H1 (cell line): ENCODE measurements at regions not wholly inside any gene's neighbourhood (a gene's known extent, or its start where the extent isn't known, plus 50 kb on each side); places are given as distances from the start of the nearest gene placed in this dataset.

Experiments
- CTCF ChIA-PET: fragments of 300-600 bp; sonication (Branson Sonifier 250); formaldehyde crosslinking; loops from one replicate; lab custom pipeline; 2021; ENCODE audit not compliant: partially characterized antibody; lab: Charles Lee
- POLR2A ChIA-PET: fragments of 300-600 bp; sonication (Branson Sonifier 250); formaldehyde crosslinking; loops from one replicate; lab custom pipeline; 2021; ENCODE audit warnings: inconsistent platforms; ENCODE audit not compliant: partially characterized antibody; lab: Charles Lee
- DNase-seq, 2 experiments: peaks; one replicate each; pipeline versions ENCODE4 v3.0.0 to v3.0.0-alpha.2; 2010 to 2022; ENCODE audit warnings: low spot score in 2 of 2, low read depth in 1 of 2, mixed read lengths in 1 of 2
- FAIRE-seq: peaks from 2 replicates; lab custom pipeline; 2011; peaks lifted over from hg19 to GRCh38; lab: Jason Lieb, UNC
- H2AFZ ChIP-seq: 2 replicates; pipeline ENCODE4 v1.8.1; 2012; ENCODE audit warnings: low read length, inconsistent platforms
- H2AK5ac ChIP-seq: 2 replicates; pipeline ENCODE4 v1.6.1; 2013; ENCODE audit warnings: low read depth, low read length
- H2BK120ac ChIP-seq: replicated peaks from 2 replicates; pipeline ENCODE3; 2013; ENCODE audit warnings: low read depth, low read length, inconsistent platforms
- H2BK12ac ChIP-seq: 2 replicates; pipeline ENCODE4 v1.6.1; 2013; ENCODE audit warnings: low read depth, low read length
- H2BK15ac ChIP-seq: 2 replicates; pipeline ENCODE4 v1.6.1; 2013; ENCODE audit warnings: low read length
- H2BK20ac ChIP-seq: 2 replicates; pipeline ENCODE4 v1.6.1; 2013; ENCODE audit warnings: low read length
- H2BK5ac ChIP-seq: 2 replicates; pipeline ENCODE4 v1.6.1; 2013; ENCODE audit warnings: low read depth, low read length
- H3K14ac ChIP-seq: 2 replicates; pipeline ENCODE4 v1.6.1; 2013; ENCODE audit warnings: inconsistent platforms; ENCODE audit not compliant: insufficient read length
- H3K18ac ChIP-seq: 2 replicates; pipeline ENCODE4 v1.6.1; 2013; ENCODE audit warnings: low read length; ENCODE audit errors: extremely low read depth
- H3K23ac ChIP-seq: 2 replicates; pipeline ENCODE4 v1.6.1; 2013; ENCODE audit warnings: inconsistent platforms; ENCODE audit not compliant: insufficient read length
- H3K23me2 ChIP-seq: 2 replicates; pipeline ENCODE4 v1.6.1; 2013; ENCODE audit warnings: low read depth, low read length
- H3K27ac ChIP-seq: 2 replicates; pipeline ENCODE4 v1.6.1; 2011; ENCODE audit warnings: low read depth, low read length, inconsistent platforms
- H3K27me3 ChIP-seq, 4 experiments: replicated peaks in 1 of 4; 1 replicate in 1 of 4; 2 replicates in 3 of 4; pipeline versions ENCODE4 v1.6.1 to v1.8.1; 2011 to 2013; ENCODE audit warnings: low read length in 3 of 4, mild to moderate bottlenecking in 3 of 4, inconsistent platforms in 2 of 4, mixed read lengths in 2 of 4, moderate library complexity in 1 of 4; ENCODE audit not compliant: control insufficient read depth in 3 of 4, insufficient read depth in 3 of 4; ENCODE audit errors: extremely low read depth in 1 of 4
- H3K36me3 ChIP-seq, 4 experiments: 2 replicates each; pipeline versions ENCODE4 v1.6.1 to v1.8.1; 2011 to 2013; ENCODE audit warnings: mild to moderate bottlenecking in 4 of 4, low read length in 3 of 4, moderate library complexity in 2 of 4, control low read depth in 1 of 4, inconsistent platforms in 1 of 4; ENCODE audit not compliant: insufficient read depth in 4 of 4, control insufficient read depth in 2 of 4
- H3K4ac ChIP-seq: replicated peaks from 2 replicates; pipeline ENCODE3; 2013; ENCODE audit warnings: low read length, low read depth, mixed read lengths, inconsistent platforms; ENCODE audit not compliant: insufficient read length
- H3K4me1 ChIP-seq, 4 experiments: replicated peaks in 1 of 4; 1 replicate in 1 of 4; 2 replicates in 3 of 4; pipeline versions ENCODE4 v1.6.1 to v1.8.1; 2011 to 2013; ENCODE audit warnings: low read length in 3 of 4, inconsistent platforms in 2 of 4, mixed read lengths in 1 of 4; ENCODE audit not compliant: insufficient read depth in 4 of 4, control insufficient read depth in 3 of 4
- H3K4me2 ChIP-seq, 2 experiments: 2 replicates each; pipeline versions ENCODE4 v1.6.1 to v1.8.1; 2011 to 2013; ENCODE audit warnings: low read depth in 2 of 2, low read length in 2 of 2, control low read depth in 1 of 2, inconsistent platforms in 1 of 2, mild to moderate bottlenecking in 1 of 2; ENCODE audit not compliant: insufficient read depth in 1 of 2
- H3K4me3 ChIP-seq, 4 experiments: fragments of 200-600, 300-600 bp in 1 of 4; sonication (generic), shearing (Covaris generic), sonication (Bioruptor Twin) in 1 of 4; 2 replicates each; pipeline versions ENCODE4 v1.5.1 to v1.8.1; 2011 to 2016; ENCODE audit warnings: low read length in 4 of 4, low read depth in 3 of 4, control low read depth in 2 of 4, inconsistent platforms in 2 of 4, mild to moderate bottlenecking in 2 of 4, mixed read lengths in 1 of 4, moderate library complexity in 1 of 4; ENCODE audit not compliant: insufficient read depth in 2 of 4; ENCODE audit errors: extremely low read depth in 1 of 4
- H3K56ac ChIP-seq: replicated peaks from 2 replicates; pipeline ENCODE3; 2013; ENCODE audit warnings: low read depth, mild to moderate bottlenecking, mixed read lengths, low read length, inconsistent platforms; ENCODE audit not compliant: insufficient read length
- H3K79me1 ChIP-seq: 2 replicates; pipeline ENCODE4 v1.6.1; 2013; ENCODE audit warnings: low read depth, low read length, control low read depth
- H3K79me2 ChIP-seq, 2 experiments: 2 replicates each; pipeline versions ENCODE4 v1.6.1 to v1.8.1; 2012 to 2013; ENCODE audit warnings: low read length in 2 of 2, mild to moderate bottlenecking in 2 of 2, inconsistent platforms in 1 of 2; ENCODE audit not compliant: insufficient read depth in 2 of 2, control insufficient read depth in 1 of 2
- H3K9ac ChIP-seq, 4 experiments: replicated peaks in 1 of 4; 1 replicate in 1 of 4; 2 replicates in 3 of 4; pipeline versions ENCODE4 v1.6.1 to v1.8.1; 2011 to 2013; ENCODE audit warnings: low read depth in 3 of 4, low read length in 3 of 4, control low read depth in 2 of 4, mild to moderate bottlenecking in 2 of 4, moderate library complexity in 2 of 4, inconsistent platforms in 1 of 4; ENCODE audit errors: extremely low read depth in 1 of 4
- H3K9me3 ChIP-seq, 2 experiments: 2 replicates each; pipeline versions ENCODE4 v1.6.1 to v1.8.1; 2012 to 2013; ENCODE audit warnings: mild to moderate bottlenecking in 2 of 2, moderate library complexity in 2 of 2, control low read depth in 1 of 2, inconsistent platforms in 1 of 2, low read depth in 1 of 2, low read length in 1 of 2, mixed read lengths in 1 of 2; ENCODE audit not compliant: insufficient read depth in 2 of 2
- H4K20me1 ChIP-seq, 2 experiments: replicated peaks in 1 of 2; 2 replicates each; pipeline versions ENCODE3 to v1.8.1; 2011 to 2013; ENCODE audit warnings: inconsistent platforms in 2 of 2, low read length in 2 of 2, mild to moderate bottlenecking in 1 of 2; ENCODE audit not compliant: insufficient read depth in 2 of 2, control insufficient read depth in 1 of 2
- H4K5ac ChIP-seq: 2 replicates; pipeline ENCODE4 v1.6.1; 2013; ENCODE audit warnings: low read length, low read depth, mixed read lengths, inconsistent platforms; ENCODE audit not compliant: insufficient read length
- H4K8ac ChIP-seq: 2 replicates; pipeline ENCODE4 v1.8.0; 2013; ENCODE audit warnings: mild to moderate bottlenecking, moderate library complexity, low read length, inconsistent platforms; ENCODE audit not compliant: insufficient read depth; ENCODE audit errors: extremely low read depth
- H4K91ac ChIP-seq: replicated peaks from 2 replicates; pipeline ENCODE3; 2013; ENCODE audit warnings: low read length, mixed read lengths, inconsistent platforms; ENCODE audit not compliant: insufficient read length
- BCL11A ChIP-seq, 2 experiments: IDR thresholded peaks; one replicate each; pipeline ENCODE4 v1.6.1; 2011; ENCODE audit warnings: low read depth in 2 of 2, low read length in 2 of 2, mild to moderate bottlenecking in 2 of 2
- GABPA ChIP-seq: IDR thresholded peaks from 2 replicates; pipeline ENCODE4 v1.6.1; 2011; ENCODE audit warnings: mild to moderate bottlenecking, low read length, moderate library complexity, borderline replicate concordance; ENCODE audit not compliant: insufficient read depth
- HDAC2 ChIP-seq, 2 experiments: fragments of 300-600 bp in 1 of 2; sonication (generic) in 1 of 2; IDR thresholded peaks; 2 replicates each; pipeline ENCODE4 v1.6.1; 2011 to 2012; ENCODE audit warnings: low read depth in 2 of 2, low read length in 2 of 2, mild to moderate bottlenecking in 2 of 2, moderate library complexity in 2 of 2, borderline replicate concordance in 1 of 2, inconsistent platforms in 1 of 2
- KDM5A ChIP-seq: fragments of 200-600 bp; IDR thresholded peaks from 2 replicates; pipeline ENCODE4 v1.7.1; 2012; ENCODE audit warnings: mild to moderate bottlenecking, low read length, inconsistent platforms, mixed read lengths
- NRF1 ChIP-seq: IDR thresholded peaks from 2 replicates; pipeline ENCODE4 v1.6.1; 2011; ENCODE audit warnings: mild to moderate bottlenecking, low read depth, low read length, improper control_type of control experiment
- POLR2A ChIP-seq, 2 experiments: IDR thresholded peaks; 1 replicate in 1 of 2; 2 replicates in 1 of 2; pipeline ENCODE4 v1.6.1; 2011; ENCODE audit warnings: low read depth in 2 of 2, low read length in 2 of 2, mild to moderate bottlenecking in 2 of 2; ENCODE audit errors: control extremely low read depth in 1 of 2
- RBBP5 ChIP-seq: IDR thresholded peaks from 2 replicates; pipeline ENCODE4 v1.7.1; 2012; ENCODE audit warnings: low read depth, mild to moderate bottlenecking, inconsistent platforms, low read length, moderate library complexity, borderline replicate concordance
- RNF2 ChIP-seq: fragments of 200-900, 300-1000 bp; sonication (generic); IDR thresholded peaks from 2 replicates; pipeline ENCODE4 v1.7.1; 2016; ENCODE audit warnings: borderline replicate concordance, low read depth, mild to moderate bottlenecking, antibody characterized with exemption, low read length; ENCODE audit not compliant: poor library complexity, severe bottlenecking; ENCODE audit errors: missing control alignments
- SP1 ChIP-seq: IDR thresholded peaks from 2 replicates; pipeline ENCODE4 v1.6.1; 2011; ENCODE audit warnings: low read depth, low read length
- SP2 ChIP-seq: IDR thresholded peaks from 2 replicates; pipeline ENCODE4 v1.6.1; 2012; ENCODE audit warnings: mild to moderate bottlenecking, low read length, inconsistent platforms
- SP4 ChIP-seq: IDR thresholded peaks from 2 replicates; pipeline ENCODE4 v1.6.1; 2012; ENCODE audit warnings: low read length, inconsistent platforms
- WGBS, 2 experiments: shearing (Covaris generic) in 1 of 2; methylation state at CpG; one replicate each; pipeline versions ENCODE4 v1.1.6 to v1.1.7; 2013 to 2015; ENCODE audit warnings: low lambda C conversion rate in 2 of 2, mixed read lengths in 2 of 2, inconsistent platforms in 1 of 2, low coverage in 1 of 2, missing lambda C conversion rate in 1 of 2; ENCODE audit not compliant: insufficient replicate concordance in 2 of 2, insufficient coverage in 1 of 2, insufficient read length in 1 of 2; ENCODE audit errors: extremely low coverage in 1 of 2, missing lambda C conversion rate in 1 of 2; 5-methylcytosine and 5-hydroxymethylcytosine counted together
- TF ChIP-seq, protein P1 (sequence below): IDR thresholded peaks from 2 replicates; pipeline ENCODE4 v1.6.1; 2012; ENCODE audit warnings: low read length, inconsistent platforms
- TF ChIP-seq, protein P2 (sequence below): IDR thresholded peaks from 2 replicates; pipeline ENCODE4 v1.6.1; 2012; ENCODE audit warnings: inconsistent platforms

DNA sequence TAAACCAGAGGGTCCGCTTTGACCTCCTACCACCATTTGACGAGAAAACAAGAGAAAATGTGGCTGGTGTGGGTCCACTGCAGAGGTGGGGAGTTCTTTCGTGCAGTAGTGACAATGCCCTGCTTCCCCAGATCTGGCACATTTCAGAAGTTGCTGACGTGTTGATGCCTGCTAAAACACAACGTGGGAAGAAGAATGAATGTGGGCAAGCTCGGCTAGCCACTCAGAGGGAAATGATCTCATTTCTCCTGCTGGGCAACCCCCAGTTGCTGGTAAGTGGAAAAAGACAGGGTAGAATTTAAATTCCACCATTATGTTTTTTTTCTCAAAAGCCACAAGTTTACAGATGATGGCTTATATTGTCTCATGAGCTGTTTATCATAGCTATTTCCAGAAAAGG, 77.9 kb downstream of the LUZP4 start:
- 86% methylated on average over 4 of the region's 6 CpGs; no CpG with 5 or more reads in 1 of the 2 experiments for WGBS, 2 experiments
- Histone ChIP-seq H3K4ac (no peak overlapping the region), H4K20me1 (no peaks in the 10 kb centered on the region), H2BK120ac (no peak overlapping the region), H2BK15ac (no peak overlapping the region), H3K4me3 (no peak overlapping the region), H3K27me3 (no peaks in the 10 kb centered on the region), H2BK5ac (no peak overlapping the region), H4K91ac (no peak overlapping the region), H3K4me2 (no peak overlapping the region), H3K9me3 (no peaks in the 10 kb centered on the region), H2BK12ac (no peak overlapping the region), H3K79me1 (no peaks in the 10 kb centered on the region), H3K79me2 (no peaks in the 10 kb centered on the region), H2AFZ (no peak overlapping the region), H3K9ac (no peak overlapping the region), H3K4me1 (no peaks in the 10 kb centered on the region; a peak in 2 of 7 replicates), H2BK20ac (no peak overlapping the region), H3K14ac (no peak overlapping the region), H3K56ac (no peak overlapping the region), H2AK5ac (no peak overlapping the region), H4K5ac (no peak overlapping the region), H3K27ac (no peak overlapping the region), H3K23ac (no peak overlapping the region), H4K8ac (no peak overlapping the region), H3K36me3 (no peaks in the 10 kb centered on the region), H3K18ac (no peak overlapping the region), H3K23me2 (no peaks in the 10 kb centered on the region)
- ChIA-PET CTCF (interaction anchor here (0.9 kb wide), 1 partner anchor 26 kb away, joined by 3 read pairs; no protein-coding TSS in a partner anchor), POLR2A (no interaction called here)
- no peak for DNase-seq
- no peak for FAIRE-seq
- TF ChIP-seq RNF2 (no peak), BCL11A (IDR thresholded peaks at IDR 0.05; ENCODE audit: low read depth in 2 of 2, low read length in 2 of 2) (no peak), SP4 (no peak), KDM5A (no peak), GABPA (no peak), HDAC2 (IDR thresholded peaks at IDR 0.05; ENCODE audit: borderline replicate concordance in 1 of 2, low read depth in 2 of 2, low read length in 2 of 2) (no peak), SP1 (no peak), NRF1 (no peak), POLR2A (IDR thresholded peaks at IDR 0.05; ENCODE audit: control extremely low read depth in 1 of 2, low read depth in 2 of 2, low read length in 2 of 2) (no peak), RBBP5 (no peak), SP2 (no peak)
- TF ChIP-seq, protein P1, sequence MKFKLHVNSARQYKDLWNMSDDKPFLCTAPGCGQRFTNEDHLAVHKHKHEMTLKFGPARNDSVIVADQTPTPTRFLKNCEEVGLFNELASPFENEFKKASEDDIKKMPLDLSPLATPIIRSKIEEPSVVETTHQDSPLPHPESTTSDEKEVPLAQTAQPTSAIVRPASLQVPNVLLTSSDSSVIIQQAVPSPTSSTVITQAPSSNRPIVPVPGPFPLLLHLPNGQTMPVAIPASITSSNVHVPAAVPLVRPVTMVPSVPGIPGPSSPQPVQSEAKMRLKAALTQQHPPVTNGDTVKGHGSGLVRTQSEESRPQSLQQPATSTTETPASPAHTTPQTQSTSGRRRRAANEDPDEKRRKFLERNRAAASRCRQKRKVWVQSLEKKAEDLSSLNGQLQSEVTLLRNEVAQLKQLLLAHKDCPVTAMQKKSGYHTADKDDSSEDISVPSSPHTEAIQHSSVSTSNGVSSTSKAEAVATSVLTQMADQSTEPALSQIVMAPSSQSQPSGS: no peak
- TF ChIP-seq, protein P2, sequence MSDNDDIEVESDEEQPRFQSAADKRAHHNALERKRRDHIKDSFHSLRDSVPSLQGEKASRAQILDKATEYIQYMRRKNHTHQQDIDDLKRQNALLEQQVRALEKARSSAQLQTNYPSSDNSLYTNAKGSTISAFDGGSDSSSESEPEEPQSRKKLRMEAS: no peak
